RKO (cell line): ENCODE measurements at regions not wholly inside any gene's neighbourhood (a gene's known extent, or its start where the extent isn't known, plus 50 kb on each side); places are given as distances from the start of the nearest gene placed in this dataset.

Experiments
- DNase-seq: peaks from one replicate; pipeline ENCODE4 v3.0.0-alpha.2; 2016; ENCODE audit warnings: low spot score

- DNase-seq, result no peak
Observed at GRCh38 chr10:2188371-2188770, 451.0 kb upstream of the ADARB2 start.

GRCh38 chr10:2173327-2173726 lies 436.0 kb upstream of the ADARB2 start:
- no peak for DNase-seq

- DNase-seq, result no peak
Observed at GRCh38 chr10:2165771-2166460, 428.6 kb upstream of the ADARB2 start.

GRCh38 chr10:2150288-2150687 lies 413.0 kb upstream of the ADARB2 start:
- DNase-seq, result no peak

- DNase-seq, result no peak
Observed at GRCh38 chr10:2145926-2146478, 408.7 kb upstream of the ADARB2 start.

GRCh38 chr10:2145491-2145890 lies 408.2 kb upstream of the ADARB2 start:
- no peak for DNase-seq

GRCh38 chr10:2144584-2144983 lies 407.3 kb upstream of the ADARB2 start:
- no peak for DNase-seq

- DNase-seq, result no peak
Observed at GRCh38 chr10:2143213-2143835, 406.0 kb upstream of the ADARB2 start.

GRCh38 chr10:2139746-2140145 lies 402.4 kb upstream of the ADARB2 start:
- no peak for DNase-seq

- DNase-seq, result peak; percentile 59
Observed at GRCh38 chr10:2137549-2138174, 400.3 kb upstream of the ADARB2 start.

- DNase-seq, result no peak
Observed at GRCh38 chr10:2130705-2131305, 393.5 kb upstream of the ADARB2 start.

- DNase-seq, result no peak
Observed at GRCh38 chr10:2128991-2129390, 391.7 kb upstream of the ADARB2 start.

- DNase-seq, result no peak
Observed at GRCh38 chr10:2124135-2124534, 386.8 kb upstream of the ADARB2 start.

GRCh38 chr10:2122431-2123124 lies 385.3 kb upstream of the ADARB2 start:
- no peak for DNase-seq

GRCh38 chr10:2121929-2122328 lies 384.6 kb upstream of the ADARB2 start:
- DNase-seq, result no peak

- no peak for DNase-seq
Observed at GRCh38 chr10:2121315-2121714, 384.0 kb upstream of the ADARB2 start.

GRCh38 chr10:2120746-2121145 lies 383.4 kb upstream of the ADARB2 start:
- DNase-seq, result no peak

GRCh38 chr10:2119316-2119715 lies 382.0 kb upstream of the ADARB2 start:
- no peak for DNase-seq

- no peak for DNase-seq
Observed at GRCh38 chr10:2118201-2118600, 380.9 kb upstream of the ADARB2 start.

- no peak for DNase-seq
Observed at GRCh38 chr10:2117641-2118040, 380.3 kb upstream of the ADARB2 start.

- no peak for DNase-seq
Observed at GRCh38 chr10:2111965-2112364, 374.6 kb upstream of the ADARB2 start.

GRCh38 chr10:2108496-2108895 lies 371.2 kb upstream of the ADARB2 start:
- no peak for DNase-seq
